CD4-positive, alpha-beta T cell treated with Interleukin-17A for 4 hours (primary cell): ENCODE measurements at regions not wholly inside any gene's neighbourhood (a gene's known extent, or its start where the extent isn't known, plus 50 kb on each side); places are given as distances from the start of the nearest gene placed in this dataset.

ENCODE experiments used
- DNase-seq: peaks from one replicate; pipeline ENCODE4 v3.0.0-alpha.2; 2020; ENCODE audit warnings: mixed read lengths

GRCh38 chr2:63658176-63658968, 69.6 kb downstream of the MDH1 start:
- no peak for DNase-seq

- DNase-seq, result no peak
Measured at GRCh38 chr2:63660060-63660459, 71.3 kb downstream of the MDH1 start.

- DNase-seq, result no peak
Measured at GRCh38 chr2:63661076-63661475, 72.3 kb downstream of the MDH1 start.

GRCh38 chr2:63662028-63662804, 73.5 kb downstream of the MDH1 start:
- no peak for DNase-seq

- no peak for DNase-seq
Measured at GRCh38 chr2:63663013-63663864, 74.5 kb downstream of the MDH1 start.

- DNase-seq, result no peak
Measured at GRCh38 chr2:63665091-63665490, 76.3 kb downstream of the MDH1 start.

GRCh38 chr2:63665846-63666475, 77.2 kb downstream of the MDH1 start:
- no peak for DNase-seq

- DNase-seq, result no peak
Measured at GRCh38 chr2:63667132-63667700, 78.5 kb downstream of the MDH1 start.

- DNase-seq, result no peak
Measured at GRCh38 chr2:63668000-63668399, 79.2 kb downstream of the MDH1 start.

GRCh38 chr2:63668466-63668865, 79.7 kb downstream of the MDH1 start:
- no peak for DNase-seq

GRCh38 chr2:63669596-63669995, 80.8 kb downstream of the MDH1 start:
- no peak for DNase-seq

GRCh38 chr2:63673865-63674533, 85.2 kb downstream of the MDH1 start:
- DNase-seq, result no peak

GRCh38 chr2:63675026-63675425, 86.3 kb downstream of the MDH1 start:
- DNase-seq, result no peak

- DNase-seq, result no peak
Measured at GRCh38 chr2:63676135-63676534, 87.4 kb downstream of the MDH1 start.

- no peak for DNase-seq
Measured at GRCh38 chr2:63678085-63678484, 89.3 kb downstream of the MDH1 start.

- DNase-seq, result no peak
Measured at GRCh38 chr2:63678551-63678950, 89.8 kb downstream of the MDH1 start.

- DNase-seq, result no peak
Measured at GRCh38 chr2:63679252-63679855, 90.6 kb downstream of the MDH1 start.

- no peak for DNase-seq
Measured at GRCh38 chr2:63680455-63680854, 91.7 kb downstream of the MDH1 start.

GRCh38 chr2:63681896-63682295, 93.1 kb downstream of the MDH1 start:
- no peak for DNase-seq

GRCh38 chr2:63692002-63692606, 103.3 kb downstream of the MDH1 start:
- peak; percentile 29 for DNase-seq

- DNase-seq, result no peak
Measured at GRCh38 chr2:63695583-63695982, 106.8 kb downstream of the MDH1 start.
